Stimulated activated CD4-positive, alpha-beta T cell treated with anti-CD3 and anti-CD28 coated beads, Interleukin-1b, Interleukin-23, amount 100 ng/mL, for 1 hour (primary cell): ENCODE measurements at regions not wholly inside any gene's neighbourhood (a gene's known extent, or its start where the extent isn't known, plus 50 kb on each side); places are given as distances from the start of the nearest gene placed in this dataset.
"Not testable (repeated sequence)": the region's sequence is repeated elsewhere in the genome, so short reads cannot be mapped to it uniquely, and the experiment has no call there.

Source experiments
- DNase-seq, 2 donors: peaks; one replicate each; pipeline ENCODE4 v3.0.0-alpha.2; 2020; ENCODE audit warnings: low read depth in 2 of 2

DNA sequence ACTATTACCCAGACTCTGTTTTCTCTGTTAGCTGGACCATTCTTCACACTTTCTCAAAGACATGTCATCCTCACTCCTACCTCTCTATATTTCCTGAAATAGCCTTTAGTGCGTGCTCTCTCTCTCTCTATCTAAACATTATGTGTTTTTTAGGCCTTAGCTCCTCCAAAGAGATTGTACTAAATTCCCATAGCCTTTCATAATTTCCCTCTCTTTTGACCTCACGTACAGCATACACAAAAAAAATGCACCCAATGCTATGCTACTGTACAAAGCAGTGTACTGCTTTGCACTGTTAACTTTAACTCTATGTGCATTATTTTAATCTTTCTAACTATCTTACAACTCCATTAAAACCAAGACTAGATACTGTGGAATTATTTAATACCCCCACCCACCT, 288.4 kb downstream of the DAD1 start:
- no peak for DNase-seq

DNA sequence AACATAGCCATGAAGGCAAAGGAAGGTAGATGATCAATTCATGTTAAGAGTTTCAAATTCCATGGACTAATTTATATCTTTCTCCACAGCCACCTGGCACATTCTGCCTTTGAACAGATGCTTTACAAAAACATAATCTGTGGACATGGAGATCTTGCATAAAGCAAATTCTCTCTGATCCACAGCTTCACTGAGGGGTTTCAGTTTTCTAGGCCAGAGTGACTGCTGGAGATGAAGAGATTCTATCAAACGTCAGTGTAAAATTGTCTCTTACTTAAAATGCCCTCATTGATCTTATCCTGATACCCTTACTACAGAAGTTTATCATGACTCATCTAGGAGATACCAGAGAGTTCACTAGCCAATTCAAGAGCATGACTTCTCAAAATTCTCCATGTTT, 291.6 kb downstream of the DAD1 start:
- DNase-seq = no peak

DNA sequence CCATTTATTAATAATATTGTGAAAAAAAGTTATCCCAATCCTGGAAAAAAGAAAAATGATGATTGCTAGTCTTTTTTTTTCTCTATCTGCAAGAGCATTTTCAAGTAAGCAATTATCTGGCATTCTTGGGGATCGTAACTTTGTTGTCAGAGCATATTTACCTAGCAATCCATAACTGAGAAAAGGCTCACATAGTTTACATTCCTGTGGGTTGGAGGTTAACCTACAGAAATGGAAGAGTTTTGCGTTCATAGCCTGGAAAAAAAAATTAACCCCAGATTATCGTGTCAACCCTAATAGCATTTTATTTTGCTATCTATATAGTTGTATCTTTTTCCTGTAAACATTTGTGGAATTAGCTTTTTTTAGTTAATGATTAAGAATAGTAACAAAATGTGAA, 292.3 kb downstream of the DAD1 start:
- DNase-seq = no peak

DNA sequence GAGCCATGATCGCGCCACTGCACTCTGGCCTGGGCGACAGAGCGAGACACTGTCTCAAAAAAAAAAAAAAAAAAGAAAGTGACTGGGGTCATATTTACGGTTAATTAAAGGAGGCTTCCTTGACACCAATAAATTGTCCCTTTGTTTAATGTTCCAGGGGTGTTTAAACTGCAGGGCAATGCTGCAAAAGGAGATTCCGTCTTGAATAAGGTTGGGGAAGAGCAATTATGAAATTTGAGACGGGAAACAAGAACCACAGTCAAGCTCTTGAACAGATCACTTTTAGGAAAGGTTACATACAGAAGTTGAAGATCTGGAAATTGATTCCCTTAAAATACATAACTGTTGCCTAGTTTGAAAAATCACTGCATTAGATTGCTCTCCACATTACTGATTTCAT, 292.9 kb downstream of the DAD1 start:
- DNase-seq = no peak

DNA sequence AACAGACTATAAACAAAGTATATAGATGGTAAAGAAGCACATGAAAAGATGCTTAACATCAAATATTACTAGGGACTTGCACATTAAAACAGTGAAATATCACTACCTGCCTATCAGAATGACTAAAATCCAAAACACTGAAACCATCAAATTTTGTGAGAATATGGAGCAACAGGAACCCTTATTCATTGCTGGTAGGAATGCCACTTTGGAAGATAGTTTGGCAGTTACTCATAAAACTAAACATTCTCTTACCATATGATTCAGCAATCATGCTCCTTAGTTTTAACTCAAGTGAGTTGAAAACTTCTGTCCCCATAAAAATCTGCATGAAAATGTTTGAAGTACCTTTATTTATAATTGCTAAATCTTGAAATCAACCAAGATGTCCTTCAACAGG, 297.6 kb downstream of the DAD1 start:
- DNase-seq = no peak

DNA sequence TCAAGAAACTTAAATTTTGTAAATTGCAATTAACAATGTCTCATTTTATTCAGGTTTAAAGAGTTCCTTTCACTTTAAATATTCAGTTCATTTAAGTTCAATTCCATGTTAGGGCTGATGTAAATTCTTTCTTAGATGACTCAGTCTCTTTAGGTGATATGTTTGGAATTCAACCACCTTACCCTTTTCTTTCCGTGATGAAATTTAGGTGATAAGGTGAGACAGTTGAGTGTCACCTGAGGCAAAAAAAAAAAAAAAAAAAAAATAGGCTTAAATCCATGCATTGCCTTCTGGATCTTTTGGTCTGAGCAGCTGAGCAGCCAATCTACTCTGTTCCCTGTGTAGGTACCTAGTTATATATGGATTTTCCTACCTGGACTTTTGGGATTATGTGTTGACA, 299.5 kb downstream of the DAD1 start:
- DNase-seq = no peak

DNA sequence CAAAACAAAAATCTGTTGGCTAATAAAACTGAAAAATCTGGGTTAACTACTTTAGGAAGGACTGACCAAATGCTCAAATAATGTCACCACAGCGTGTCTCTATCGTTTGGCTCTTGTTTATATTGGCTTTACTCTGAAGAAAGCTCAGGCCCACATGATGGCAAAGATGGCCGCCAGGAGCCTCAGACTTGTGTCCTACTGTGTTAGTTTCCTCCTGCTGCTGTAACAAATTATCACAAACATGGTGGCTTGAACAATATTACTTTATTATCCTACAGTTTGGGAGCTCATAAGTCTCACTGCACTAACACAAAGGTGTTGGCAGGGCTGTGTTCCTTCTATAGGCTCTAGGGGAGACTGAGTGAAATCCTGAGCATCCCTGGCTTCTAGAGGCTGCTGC, 303.0 kb downstream of the DAD1 start:
- no peak for DNase-seq

DNA sequence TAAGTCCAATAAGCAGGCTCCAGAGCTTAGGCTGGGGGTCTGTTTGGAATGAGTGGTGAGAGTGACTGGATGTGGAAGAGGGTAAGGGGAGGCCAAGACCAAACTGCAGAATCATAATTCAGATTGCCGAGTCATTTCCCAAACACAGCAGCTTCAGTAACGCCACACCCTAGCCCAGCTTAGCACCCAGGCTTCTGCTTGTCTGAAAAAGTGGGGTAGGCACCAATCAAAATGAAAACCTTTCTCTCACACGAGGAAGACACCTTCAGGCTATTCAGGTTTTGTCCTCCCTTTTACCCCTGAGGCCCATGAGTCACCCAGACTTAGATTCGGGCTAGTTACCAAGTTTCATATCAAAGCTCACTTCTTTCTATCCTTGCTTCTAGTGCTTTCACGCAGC, 306.1 kb downstream of the DAD1 start:
- no peak for DNase-seq

DNA sequence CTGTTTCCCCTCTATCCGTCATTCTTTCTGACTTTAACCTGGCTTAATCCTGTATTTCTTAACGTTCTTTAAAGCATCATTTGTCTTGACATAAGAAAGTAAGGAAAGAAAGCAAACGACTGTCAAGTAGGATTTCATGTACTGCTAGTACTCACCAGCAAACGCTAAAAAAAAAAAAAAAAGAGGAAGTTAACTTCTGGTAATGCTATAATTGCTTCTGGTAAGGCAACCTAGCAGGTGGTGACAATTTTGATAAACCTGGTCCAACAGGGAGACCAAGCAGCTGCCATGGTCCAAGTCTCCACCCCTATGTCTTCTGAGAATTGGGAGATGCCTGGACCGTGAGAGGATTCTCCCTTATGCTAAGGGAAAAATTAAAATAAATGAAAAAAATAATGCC, 306.6 kb downstream of the DAD1 start:
- no peak for DNase-seq

DNA sequence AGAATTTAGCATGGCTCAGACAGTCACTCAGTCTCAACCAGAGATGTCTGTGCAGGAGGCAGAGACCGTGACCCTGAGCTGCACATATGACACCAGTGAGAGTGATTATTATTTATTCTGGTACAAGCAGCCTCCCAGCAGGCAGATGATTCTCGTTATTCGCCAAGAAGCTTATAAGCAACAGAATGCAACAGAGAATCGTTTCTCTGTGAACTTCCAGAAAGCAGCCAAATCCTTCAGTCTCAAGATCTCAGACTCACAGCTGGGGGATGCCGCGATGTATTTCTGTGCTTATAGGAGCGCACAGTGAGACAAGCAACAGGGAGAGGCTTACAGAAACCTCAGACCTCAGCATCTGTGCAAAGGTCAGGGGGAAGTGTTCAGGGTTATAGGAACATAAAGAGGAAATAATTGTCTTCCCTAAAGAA, 307.6 kb downstream of the DAD1 start:
- not testable (repeated sequence) for DNase-seq

DNA sequence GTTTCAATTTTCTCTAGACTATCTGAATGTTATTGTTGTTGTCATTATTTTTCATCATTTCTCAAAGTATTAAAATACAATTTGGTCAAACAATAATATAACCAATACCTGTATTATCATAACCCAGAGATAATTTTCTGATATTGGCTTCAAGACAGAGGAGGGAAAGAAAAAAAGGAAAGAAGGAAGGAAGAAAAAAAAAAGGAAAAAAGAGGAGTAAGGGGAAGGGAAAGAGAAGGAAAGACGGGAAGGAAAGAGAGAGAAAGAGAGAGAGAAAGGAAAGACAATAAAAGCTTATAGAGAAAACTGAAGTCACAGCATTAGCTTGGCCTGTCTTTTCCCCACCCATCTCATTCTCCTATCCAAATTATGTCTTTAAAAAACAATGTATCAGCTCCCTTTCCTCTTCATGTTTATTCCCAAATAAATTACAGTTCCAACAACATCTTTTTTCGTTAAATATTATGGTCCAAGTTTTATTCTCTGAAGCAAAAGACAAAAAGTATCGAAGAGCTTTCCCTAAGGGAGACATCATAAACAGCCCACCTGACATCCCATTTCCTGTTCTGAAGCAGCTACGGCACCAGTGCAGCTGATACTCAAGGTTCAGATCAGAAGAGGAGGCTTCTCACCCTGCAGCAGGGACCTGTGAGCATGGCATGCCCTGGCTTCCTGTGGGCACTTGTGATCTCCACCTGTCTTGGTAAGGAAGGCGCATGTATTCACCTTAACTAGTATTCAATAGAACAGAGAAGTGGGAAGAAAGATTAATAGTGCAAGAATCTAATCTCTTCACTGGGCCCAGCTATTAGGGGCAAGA, 308.3 kb downstream of the DAD1 start:
- no peak for DNase-seq

DNA sequence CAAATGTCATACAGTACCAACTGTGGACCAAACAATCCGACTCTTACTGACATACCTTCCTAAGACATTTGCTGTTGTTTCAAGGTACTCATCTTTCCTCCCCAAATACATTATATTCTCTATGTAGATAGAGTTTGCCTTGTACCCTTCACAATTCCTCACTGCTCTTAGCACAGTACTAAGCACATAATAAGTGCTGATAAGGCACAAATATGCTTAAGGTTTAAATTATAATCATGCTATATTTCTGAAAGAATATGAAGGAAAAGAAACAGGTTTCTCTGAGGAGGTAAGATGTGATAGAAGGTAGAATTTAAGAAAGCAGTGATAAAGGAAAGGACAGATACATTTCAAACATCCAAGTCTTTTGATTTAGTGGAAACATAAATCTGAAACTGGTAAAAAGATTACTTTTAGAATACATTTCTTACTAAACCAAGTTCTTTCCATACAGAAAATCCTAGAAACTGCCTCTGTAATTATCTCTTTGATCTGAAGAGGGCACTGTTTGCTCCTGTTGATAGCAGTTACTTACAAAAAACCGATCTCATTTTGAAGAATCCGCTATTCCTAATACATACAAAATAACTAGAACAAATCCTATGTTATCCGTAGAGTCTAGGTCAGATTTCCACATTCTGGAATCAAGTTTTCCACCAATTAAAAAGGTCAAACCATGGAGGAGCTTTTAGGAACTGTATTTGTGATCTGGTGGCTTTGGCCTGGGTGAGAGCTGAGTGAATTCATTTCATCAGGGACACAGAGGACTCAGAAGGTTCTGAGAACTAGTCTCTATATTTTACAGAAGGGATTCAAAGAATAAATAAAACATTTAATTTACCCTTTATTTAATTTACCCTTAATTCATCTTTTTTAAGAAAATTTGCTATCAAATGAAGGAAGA, 311.9 kb downstream of the DAD1 start:
- no peak for DNase-seq

DNA sequence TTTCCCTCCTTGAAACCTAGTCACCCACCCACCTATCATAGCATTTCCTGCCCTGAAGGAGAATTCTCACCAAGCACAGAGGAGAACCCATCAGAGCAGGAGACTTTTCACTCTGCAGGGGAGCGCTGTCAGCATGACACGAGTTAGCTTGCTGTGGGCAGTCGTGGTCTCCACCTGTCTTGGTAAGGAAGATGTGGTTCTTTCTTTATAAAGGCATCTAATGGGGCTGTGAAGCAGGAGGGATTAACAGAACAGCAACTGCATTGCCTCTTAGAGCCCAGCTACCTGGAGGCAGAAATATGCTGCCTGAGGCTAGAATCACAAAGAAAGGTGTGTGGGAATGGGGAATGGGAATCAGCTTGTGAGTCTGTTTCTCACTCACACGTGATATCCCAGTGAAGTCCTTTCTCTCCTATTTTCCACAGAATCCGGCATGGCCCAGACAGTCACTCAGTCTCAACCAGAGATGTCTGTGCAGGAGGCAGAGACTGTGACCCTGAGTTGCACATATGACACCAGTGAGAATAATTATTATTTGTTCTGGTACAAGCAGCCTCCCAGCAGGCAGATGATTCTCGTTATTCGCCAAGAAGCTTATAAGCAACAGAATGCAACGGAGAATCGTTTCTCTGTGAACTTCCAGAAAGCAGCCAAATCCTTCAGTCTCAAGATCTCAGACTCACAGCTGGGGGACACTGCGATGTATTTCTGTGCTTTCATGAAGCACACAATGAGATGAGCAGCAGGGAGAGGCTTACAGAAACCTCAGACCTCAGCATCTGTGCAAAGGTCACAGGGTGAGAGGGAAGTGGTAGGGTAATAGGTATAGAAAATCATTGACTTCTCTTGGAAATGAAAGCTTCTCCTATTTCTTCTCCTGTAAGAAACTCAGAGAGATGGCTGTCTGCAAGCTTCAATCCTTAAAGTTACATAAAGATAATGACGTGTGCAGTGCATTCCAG, 316.9 kb downstream of the DAD1 start:
- DNase-seq = no peak

DNA sequence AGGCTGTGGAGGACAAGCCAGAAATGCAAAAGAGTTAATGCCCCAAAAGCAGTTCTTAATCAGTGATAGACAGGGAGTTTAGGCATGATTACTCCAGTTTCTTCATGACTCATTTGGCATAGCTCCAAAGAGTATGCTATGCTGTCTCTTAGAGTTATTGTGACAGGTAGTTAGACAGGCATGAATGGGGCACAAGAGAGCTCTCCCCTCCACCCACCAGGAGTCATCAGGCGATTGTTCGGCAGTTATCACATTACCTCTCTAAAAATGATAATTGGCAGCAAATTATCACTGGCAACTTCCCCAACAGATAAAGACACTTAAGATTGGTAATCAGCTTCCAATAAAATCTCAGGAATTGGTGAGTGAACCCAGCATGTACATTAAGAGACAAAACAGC, 320.1 kb downstream of the DAD1 start:
- no peak for DNase-seq

DNA sequence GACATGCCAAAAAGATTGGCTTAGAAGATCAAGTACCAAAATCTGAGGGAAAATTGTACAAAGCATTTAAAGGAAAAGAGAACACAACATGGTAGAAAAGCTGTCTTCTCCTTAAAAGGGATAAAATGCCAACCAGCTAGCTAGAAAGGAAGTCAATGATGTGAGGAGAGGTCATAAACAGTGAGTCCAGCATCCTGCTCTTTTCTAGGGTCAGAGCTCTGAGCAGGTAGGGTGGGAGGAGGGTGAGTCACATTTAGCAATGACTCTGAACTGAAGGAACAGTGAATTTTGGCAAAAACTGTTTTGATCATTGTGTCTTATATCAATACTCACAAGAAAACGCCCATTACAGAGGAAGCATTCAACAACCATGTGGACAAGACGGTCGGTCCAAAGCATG, 322.3 kb downstream of the DAD1 start:
- DNase-seq = no peak

DNA sequence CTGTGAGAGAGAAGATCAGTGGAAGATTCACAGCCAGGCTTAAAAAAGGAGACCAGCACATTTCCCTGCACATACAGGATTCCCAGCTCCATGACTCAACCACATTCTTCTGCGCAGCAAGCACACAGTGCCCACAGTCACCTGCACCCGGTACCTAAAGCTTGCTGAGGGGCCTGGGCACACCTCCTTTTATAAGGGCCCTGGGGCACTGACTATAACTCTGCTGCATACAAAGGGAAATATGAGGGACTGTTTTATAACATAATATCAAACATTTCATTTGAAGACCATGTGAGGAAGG, 322.9 kb downstream of the DAD1 start:
- DNase-seq = no peak

DNA sequence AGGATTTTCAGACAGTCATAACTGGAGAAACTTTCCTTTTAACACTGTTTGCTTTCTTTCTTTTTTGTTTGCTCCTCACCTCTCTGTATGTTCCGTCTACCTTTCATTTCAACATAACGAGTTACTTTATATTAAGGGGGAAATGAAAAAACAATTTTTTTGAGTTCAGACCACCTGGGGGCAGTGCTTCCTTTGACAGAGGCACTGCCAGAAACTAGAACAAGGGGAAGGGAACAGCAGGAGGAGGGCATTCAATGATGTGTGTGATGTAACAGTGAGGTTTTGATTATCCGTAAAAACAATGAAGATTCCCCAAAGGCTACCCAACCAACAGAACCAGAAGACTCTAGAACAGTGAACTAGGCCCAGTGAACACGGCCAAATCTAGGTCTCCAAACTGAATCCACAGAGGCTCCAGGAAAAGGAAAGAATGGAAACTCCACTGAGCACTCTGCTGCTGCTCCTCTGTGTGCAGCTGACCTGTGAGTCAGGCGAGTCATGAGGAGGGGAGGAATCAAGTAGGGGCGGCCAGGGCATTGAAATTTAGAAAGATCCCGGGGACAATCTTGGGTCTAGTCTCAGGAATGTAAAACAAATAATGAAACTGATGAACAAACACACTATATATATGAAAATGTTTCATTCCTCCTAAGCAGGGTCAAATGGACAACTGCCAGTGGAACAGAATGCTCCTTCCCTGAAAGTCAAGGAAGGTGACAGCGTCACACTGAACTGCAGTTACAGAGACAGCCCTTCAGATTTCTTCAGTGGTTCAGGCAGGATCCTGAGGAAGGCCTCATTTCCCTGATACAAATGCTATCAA, 323.5 kb downstream of the DAD1 start:
- no peak for DNase-seq

DNA sequence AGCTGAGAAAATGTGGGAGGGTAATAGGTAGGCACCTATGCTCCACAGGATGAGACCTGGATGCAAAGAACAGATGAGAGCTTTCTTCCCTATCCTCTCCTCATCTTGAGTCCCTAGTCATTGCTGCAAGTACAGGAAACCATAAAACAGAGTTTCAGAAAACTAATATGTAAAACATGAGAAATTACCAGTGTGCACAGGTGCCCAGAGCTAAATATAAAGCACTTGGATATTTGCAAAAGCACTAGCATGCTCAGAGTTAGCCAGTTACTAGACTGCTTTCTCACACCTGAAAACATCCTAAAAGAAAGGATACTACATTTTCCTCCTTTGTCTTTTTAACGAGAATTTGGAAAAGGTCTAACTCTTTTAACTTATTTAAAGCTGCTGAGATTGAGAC, 324.3 kb downstream of the DAD1 start:
- no peak for DNase-seq

DNA sequence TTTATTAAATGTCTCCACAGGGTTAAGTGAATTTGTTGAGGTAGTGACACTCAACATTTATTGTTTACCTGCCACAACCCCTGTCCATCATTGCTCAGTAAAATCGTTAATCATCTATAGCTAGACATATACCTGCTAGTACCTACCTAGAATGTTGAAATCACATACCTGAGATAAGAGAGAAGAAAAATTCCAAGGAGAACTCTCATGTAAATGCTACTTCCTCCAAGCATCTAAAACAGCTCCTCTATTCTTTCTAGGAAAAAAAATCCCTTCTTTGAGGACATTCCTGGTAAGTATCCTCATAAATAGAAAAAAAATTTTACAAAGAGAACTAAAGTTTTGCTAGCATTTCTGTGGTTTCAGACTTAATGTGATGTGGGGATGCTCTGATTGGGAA, 325.1 kb downstream of the DAD1 start:
- DNase-seq = no peak

DNA sequence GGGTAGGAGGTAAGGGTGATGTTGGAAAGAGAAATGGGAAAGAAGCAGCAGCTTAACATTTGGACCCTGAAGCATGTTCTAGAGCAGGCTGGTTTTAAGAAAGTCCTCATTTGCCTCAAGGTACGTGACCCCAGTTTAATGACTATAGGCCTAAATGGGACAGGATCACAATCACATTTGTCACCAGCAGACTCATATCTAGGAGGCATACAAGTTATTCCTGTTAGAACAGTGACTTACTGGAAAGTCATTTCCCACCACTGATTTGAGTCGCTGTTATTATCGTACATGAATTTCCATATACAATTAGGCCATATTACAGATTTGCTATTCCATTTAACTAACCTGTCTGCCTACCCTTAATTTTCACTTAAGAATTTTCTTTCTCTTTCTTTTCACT, 326.1 kb downstream of the DAD1 start:
- no peak for DNase-seq
